HG02678 (cell line): ENCODE measurements at regions not wholly inside any gene's neighbourhood (a gene's known extent, or its start where the extent isn't known, plus 50 kb on each side); places are given as distances from the start of the nearest gene placed in this dataset.

ENCODE experiments used
- ATAC-seq: cut with Tn5 transposase; IDR thresholded peaks from one replicate; pipeline ENCODE4 v1.9.1; 2021; ENCODE audit warnings: mild to moderate bottlenecking, moderate library complexity; ENCODE audit not compliant: unreplicated experiment

GRCh38 chr11:128407962-128408361, 179.4 kb downstream of the ETS1 start:
- ATAC-seq: no peak

DNA sequence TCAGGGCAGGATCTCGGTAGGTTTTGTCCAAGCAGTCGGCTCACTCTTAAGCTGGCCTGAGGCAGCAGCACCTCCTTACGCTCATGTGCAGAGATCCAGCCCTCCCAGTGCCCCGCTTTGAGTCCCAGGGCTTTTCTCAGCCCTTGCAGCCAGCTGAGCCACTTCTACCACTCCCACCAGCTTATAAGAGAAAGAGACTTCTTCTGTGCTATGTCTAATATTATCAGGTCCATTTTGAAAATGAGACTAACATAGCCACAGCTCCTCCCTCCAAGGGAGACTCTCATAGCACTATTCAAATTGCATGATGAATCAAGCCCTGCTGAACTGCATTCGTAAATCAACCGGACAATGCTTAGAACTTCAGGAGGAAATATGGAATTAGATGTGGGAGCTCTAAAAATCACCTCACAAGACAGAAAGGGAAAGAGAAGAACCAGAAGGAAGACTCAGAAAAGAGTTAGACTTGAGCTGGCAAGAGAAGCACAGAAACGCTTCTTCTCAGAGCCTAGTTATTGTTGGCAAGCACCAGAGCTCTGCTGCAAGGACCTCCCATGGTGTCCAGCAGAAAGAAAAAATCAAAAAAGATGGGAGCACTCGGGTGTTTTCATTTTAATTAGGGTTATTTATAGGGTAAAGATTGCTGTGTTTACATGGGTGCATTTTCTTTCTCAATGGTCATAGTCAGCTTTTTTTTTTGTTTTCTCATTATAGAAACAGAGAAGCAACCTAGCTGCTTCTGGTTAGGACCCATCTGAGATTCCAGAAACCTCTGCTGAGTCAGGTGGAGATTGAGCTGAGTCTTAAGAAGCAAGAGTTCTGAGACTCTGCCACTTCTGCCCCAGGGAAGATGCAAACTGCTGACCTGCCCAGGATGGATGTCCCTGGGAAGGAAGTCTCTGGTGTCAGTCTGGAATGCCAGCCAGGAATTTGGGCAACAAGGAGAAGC, 181.4 kb downstream of the ETS1 start:
- ATAC-seq: peak; percentile 58

GRCh38 chr11:128405112-128405511, 182.2 kb downstream of the ETS1 start:
- ATAC-seq: no peak

DNA sequence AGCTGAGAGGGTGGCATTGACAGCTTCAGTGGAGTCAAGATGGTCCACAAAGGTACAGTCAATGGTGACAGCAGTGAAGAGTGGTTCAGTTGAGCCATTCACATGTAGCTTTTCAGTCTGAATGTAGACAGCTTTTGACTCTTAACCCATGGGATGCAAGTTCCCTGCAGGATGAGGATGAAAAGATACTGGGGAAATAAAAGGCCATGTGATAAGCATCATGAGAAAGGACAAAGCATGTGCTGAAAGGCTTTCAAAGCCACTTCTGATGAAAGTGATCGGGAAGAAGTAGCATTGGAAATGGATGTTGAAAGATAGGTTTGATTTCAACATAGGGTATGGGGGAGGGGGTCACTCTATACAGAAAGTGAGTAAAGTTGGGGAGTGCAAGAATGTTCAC, 182.9 kb downstream of the ETS1 start:
- ATAC-seq: no peak

DNA sequence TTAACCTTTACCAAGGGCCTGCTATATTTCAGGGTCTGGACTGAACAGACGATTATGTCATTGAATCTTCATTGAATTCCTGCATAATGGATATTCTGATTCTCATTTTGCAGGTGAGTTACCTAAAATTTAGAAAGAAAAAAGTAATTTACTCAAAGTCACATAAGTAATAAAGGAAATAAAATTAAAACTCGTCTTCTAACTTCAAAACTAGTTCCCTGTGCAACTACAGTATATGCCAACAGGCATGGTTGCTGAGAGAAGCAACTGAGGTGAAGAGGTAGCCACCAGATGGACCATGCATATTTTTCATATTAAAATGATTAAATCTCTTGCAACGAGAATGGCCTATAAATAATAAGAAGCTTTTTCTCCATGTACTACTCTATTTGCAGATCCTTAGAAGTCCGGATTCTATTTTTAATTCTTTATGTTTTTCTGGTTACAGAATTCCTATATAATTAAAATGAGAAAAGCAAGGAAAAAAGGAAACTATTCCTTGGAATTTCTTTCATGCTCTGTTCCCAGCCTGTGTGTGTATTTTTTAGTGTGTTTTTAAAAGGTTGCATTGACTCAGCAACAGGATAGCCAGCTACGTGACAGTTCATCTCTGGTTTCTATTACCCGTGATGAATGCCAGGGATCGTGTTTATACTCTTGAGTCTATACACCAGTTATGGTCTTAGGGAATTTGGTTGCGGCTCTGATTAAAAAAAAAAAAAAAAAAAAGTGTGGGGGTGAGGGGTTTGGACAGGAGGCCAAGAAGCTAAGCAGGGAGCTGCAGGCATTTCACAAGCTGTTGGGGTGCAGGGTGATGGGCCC, 186.8 kb downstream of the ETS1 start:
- no peak for ATAC-seq

GRCh38 chr11:128399251-128400121, 187.9 kb downstream of the ETS1 start:
- ATAC-seq: peak; percentile 57

GRCh38 chr11:128398517-128399250, 188.7 kb downstream of the ETS1 start:
- ATAC-seq: peak; percentile 43

GRCh38 chr11:128397362-128397761, 190.0 kb downstream of the ETS1 start:
- no peak for ATAC-seq

DNA sequence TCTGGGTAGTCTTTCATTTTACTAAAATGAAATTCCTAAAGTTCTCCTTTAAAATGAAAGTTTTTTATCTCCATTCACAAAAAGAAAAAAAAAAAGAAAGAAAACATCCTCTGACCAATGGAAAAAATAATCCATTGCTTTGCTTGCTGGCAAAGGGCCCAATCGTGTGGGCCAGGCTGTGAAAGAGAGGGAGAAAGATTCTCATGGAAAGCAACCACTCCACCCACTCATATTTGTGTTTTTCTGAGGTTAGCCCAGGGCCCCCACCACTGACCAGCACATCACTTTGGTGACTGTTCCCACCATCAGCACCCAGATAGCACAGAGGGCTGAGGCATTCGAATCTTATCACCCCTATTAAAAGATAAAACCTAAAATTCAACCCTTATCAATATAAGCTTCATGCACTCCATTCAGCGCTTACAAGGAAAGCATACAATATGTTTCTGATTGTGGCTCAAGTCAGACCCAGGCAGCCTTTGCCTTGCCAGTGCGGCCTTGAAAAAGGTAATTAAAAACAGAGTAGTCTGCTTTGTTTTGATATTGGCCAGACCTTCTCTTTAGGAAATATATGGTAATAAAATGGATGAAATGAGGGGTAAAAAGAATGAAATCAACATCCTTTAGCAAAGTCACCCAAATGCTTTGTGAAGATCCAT, 192.8 kb downstream of the ETS1 start:
- ATAC-seq: no peak

DNA sequence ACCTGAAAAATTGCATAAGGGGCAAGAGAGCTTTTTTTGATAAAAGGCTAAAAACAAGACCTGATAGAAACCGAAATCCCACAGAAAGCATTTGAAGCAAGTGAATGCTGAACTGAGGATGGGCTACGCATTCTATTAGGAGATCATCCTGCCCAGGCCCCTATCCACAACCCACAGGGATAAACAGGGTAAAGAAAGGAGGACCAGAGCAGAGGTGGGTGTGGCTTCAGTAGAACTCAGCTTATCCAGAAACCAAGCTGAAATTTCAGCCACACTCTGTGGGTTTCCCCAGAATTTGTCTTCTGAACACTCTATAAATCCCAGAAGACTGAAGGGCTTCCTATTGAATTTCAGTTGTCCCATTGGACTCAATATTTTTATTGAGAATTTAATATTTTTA, 195.1 kb downstream of the ETS1 start:
- no peak for ATAC-seq

GRCh38 chr11:128391811-128392210, 195.5 kb downstream of the ETS1 start:
- no peak for ATAC-seq

DNA sequence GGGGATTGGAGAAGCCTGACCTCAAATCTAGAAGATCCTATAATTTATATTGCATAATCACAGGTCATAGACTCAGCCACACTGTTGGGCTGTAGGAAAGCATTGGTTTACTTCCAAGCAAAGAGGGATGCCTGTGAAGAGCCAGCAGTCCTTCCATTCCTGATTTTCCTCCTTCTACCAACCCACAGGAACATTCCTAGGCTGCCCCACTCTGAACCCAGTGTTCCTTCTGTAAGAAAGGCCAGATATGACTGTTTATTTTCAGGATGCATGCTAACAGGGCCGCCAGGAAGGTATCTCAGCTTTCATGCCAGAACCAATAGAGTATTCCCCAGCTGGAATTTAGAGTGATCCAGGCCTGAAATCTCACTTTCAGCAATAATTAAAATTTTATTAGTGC, 197.1 kb downstream of the ETS1 start:
- ATAC-seq: no peak

- ATAC-seq: no peak
These were observed 197.8 kb downstream of the ETS1 start for GRCh38 chr11:128389461-128389976.

- ATAC-seq: no peak
These were observed 199.0 kb downstream of the ETS1 start for GRCh38 chr11:128388206-128388815.

DNA sequence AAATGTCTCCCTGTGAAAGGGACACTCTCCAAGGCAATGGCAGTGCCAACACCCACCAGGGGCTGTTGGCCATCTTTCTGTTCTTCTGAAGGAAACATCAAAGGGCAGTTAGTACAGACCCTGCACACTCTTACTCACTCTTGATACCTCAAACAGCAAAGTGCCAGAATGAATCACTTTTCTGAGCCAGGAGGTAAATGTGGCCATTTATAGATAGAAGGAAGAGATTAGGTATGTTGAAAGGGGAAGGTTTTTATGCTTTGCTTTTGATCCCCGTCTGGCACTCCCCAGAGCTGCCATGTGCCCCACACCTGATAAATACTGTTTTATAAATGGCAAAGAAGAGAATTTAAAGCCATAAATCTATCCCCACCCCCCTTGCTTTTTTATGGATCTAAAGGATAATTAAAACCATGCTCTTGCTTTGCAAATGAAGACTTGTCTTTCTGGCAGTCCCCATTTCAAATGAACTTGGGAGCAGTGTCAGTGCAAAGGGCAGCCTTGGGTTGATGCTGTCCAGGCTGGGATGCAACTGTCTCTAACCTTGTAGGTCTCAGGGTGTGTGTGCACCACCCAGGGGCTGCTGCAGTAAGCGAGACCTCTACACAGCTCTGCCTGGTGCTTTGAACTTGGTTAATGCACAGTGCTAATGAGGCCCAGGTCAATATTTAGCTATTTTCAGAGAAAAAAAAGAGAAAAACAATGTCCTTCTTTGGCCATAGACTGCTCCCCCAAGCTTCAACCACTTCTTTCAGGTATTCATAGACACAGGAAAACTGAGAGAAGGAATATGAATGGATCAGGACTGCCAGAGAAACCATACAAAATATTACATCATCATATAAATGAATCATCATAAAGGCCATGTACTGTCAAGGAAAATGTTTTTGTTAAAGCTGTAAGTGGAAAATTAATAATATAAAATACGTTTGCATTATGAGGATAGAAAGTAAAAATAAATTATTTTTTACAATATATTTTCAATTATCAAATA, 207.5 kb downstream of the ETS1 start:
- ATAC-seq: no peak

GRCh38 chr11:128375961-128376360, 211.4 kb downstream of the ETS1 start:
- ATAC-seq: no peak

- ATAC-seq: no peak
These were observed 213.3 kb downstream of the ETS1 start for GRCh38 chr11:128374026-128374425.

DNA sequence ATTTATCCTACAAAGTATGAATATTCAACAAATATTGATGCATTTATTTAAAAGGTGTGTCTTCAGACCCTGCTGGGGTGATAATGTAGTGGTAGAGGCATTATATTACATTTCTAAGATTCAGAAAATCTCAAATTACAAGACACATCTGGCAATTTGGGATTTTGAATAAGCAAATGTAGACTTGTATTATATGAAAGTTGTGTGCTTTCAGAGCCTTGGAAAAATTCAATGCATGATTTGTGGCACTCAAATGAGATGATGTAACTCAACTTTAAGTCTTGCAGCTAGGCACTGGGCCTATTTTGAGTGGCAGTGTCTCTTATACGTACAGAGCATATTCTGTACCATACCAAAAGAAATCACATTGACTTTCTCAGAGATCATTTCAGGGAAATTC, 214.4 kb downstream of the ETS1 start:
- no peak for ATAC-seq
